AG09309 (cell line): ENCODE measurements at regions not wholly inside any gene's neighbourhood (a gene's known extent, or its start where the extent isn't known, plus 50 kb on each side); places are given as distances from the start of the nearest gene placed in this dataset.

ENCODE experiments used
- DNase-seq: peaks from one replicate; pipeline ENCODE4 v3.0.0-alpha.2; 2010; ENCODE audit warnings: low read depth
- H3K4me3 ChIP-seq: 2 replicates; pipeline ENCODE4 v1.5.1; 2011; ENCODE audit warnings: mild to moderate bottlenecking, low read depth, low read length, moderate library complexity; ENCODE audit not compliant: control insufficient read depth
- CTCF ChIP-seq: IDR thresholded peaks from 2 replicates; pipeline ENCODE4 v1.5.1; 2011; ENCODE audit warnings: mild to moderate bottlenecking, low read depth, low read length, inconsistent platforms; ENCODE audit not compliant: insufficient read depth, control insufficient read depth; ENCODE audit errors: missing control alignments

DNA sequence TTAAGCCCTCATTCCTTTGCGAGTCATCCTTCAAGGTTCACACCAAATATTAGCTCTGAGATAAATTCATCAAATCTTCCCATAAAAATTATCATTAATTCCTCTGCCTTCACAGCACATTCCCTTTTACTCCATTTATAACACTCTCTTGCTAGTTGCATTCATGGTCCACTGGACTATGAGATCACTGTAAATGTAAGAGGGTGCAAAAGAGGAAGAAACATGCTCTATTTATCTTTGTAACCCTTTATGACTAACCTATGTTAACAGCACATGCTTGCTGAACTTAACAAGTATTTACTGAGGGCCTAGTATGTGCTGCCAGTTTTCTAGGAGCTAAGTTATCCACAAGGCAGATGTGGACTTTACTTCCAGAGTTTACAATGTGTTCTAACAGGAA is 86.7 kb upstream of the TMEM168 start:
- H3K4me3 ChIP-seq = no peak overlapping the region
- no peak for TF ChIP-seq CTCF
- DNase-seq = no peak

- no peak for DNase-seq
- no peak overlapping the region for H3K4me3 ChIP-seq
- no peak for TF ChIP-seq CTCF
These were observed 84.7 kb upstream of the TMEM168 start for GRCh38 chr7:112874909-112875308.

GRCh38 chr7:112873831-112874553 is 83.8 kb upstream of the TMEM168 start:
- TF ChIP-seq CTCF = no peak
- no peak overlapping the region for H3K4me3 ChIP-seq
- no peak for DNase-seq

GRCh38 chr7:112869111-112869774 is 79.0 kb upstream of the TMEM168 start:
- H3K4me3 ChIP-seq = no peak overlapping the region
- no peak for DNase-seq
- TF ChIP-seq CTCF = peak; percentile 75

- TF ChIP-seq CTCF = no peak
- H3K4me3 ChIP-seq = no peak overlapping the region
- DNase-seq = no peak
These were observed 78.4 kb upstream of the TMEM168 start for GRCh38 chr7:112868609-112869008.

GRCh38 chr7:112866424-112866823 is 76.2 kb upstream of the TMEM168 start:
- DNase-seq = no peak
- H3K4me3 ChIP-seq = no peak overlapping the region
- no peak for TF ChIP-seq CTCF
